ENCODE measurements at regions not wholly inside any gene's neighbourhood (a gene's known extent, or its start where the extent isn't known, plus 50 kb on each side); places are given as distances from the start of the nearest gene placed in this dataset.

- TF ChIP-seq CTCF (IDR thresholded peaks at IDR 0.05): no peak
- TF ChIP-seq POLR2A (IDR thresholded peaks at IDR 0.05): no peak
- no peak for TF ChIP-seq EP300 (IDR thresholded peaks at IDR 0.05)
- no peak for TF ChIP-seq POLR2AphosphoS5 (IDR thresholded peaks at IDR 0.05)
Measured at GRCh38 chr1:90593312-90593711, 123.8 kb downstream of the BARHL2 start.

All from gastroesophageal sphincter (tissue), 3 donors.